Hepatocyte (in vitro differentiated cells): ENCODE measurements at regions not wholly inside any gene's neighbourhood (a gene's known extent, or its start where the extent isn't known, plus 50 kb on each side); places are given as distances from the start of the nearest gene placed in this dataset.
"Not testable (repeated sequence)": the region's sequence is repeated elsewhere in the genome, so short reads cannot be mapped to it uniquely, and the experiment has no call there.

Source experiments
- DNase-seq: peaks from one replicate; pipeline ENCODE4 v3.0.0-alpha.2; 2016; ENCODE audit warnings: low spot score
- H2AFZ ChIP-seq: fragments of 200-600 bp; sonication (generic); 2 replicates; pipeline ENCODE4 v1.6.0; 2016; ENCODE audit warnings: antibody characterized with exemption, mild to moderate bottlenecking
- H3K27ac ChIP-seq: fragments of 200-600 bp; sonication (generic); 2 replicates; pipeline ENCODE4 v1.5.1; 2016; ENCODE audit warnings: mild to moderate bottlenecking
- H3K27me3 ChIP-seq: fragments of 200-600 bp; sonication (generic); 2 replicates; pipeline ENCODE4 v1.6.1; 2016
- H3K36me3 ChIP-seq: fragments of 200-600 bp; sonication (generic); replicated peaks from 2 replicates; pipeline ENCODE4 v1.5.1; 2016; ENCODE audit warnings: low read depth; ENCODE audit not compliant: insufficient read depth
- H3K4me1 ChIP-seq: fragments of 200-600 bp; sonication (generic); 2 replicates; pipeline ENCODE4 v1.5.1; 2016; ENCODE audit warnings: mild to moderate bottlenecking, moderate library complexity; ENCODE audit not compliant: insufficient read depth
- H3K4me2 ChIP-seq: fragments of 200-600 bp; sonication (generic); 2 replicates; pipeline ENCODE4 v1.6.0; 2016
- H3K4me3 ChIP-seq: fragments of 200-600 bp; sonication (generic); 2 replicates; pipeline ENCODE4 v1.5.1; 2016; ENCODE audit warnings: mild to moderate bottlenecking
- H3K79me2 ChIP-seq: fragments of 200-600 bp; sonication (generic); 2 replicates; pipeline ENCODE4 v1.6.0; 2017; ENCODE audit warnings: mild to moderate bottlenecking
- H3K9me2 ChIP-seq: fragments of 200-600 bp; sonication (generic); replicated peaks from 2 replicates; pipeline ENCODE4 v1.6.0; 2017; ENCODE audit warnings: mild to moderate bottlenecking; ENCODE audit not compliant: insufficient read depth
- H3K9me3 ChIP-seq: fragments of 200-600 bp; sonication (generic); 2 replicates; pipeline ENCODE4 v1.5.1; 2016; ENCODE audit warnings: low read depth, mild to moderate bottlenecking
- H4K20me1 ChIP-seq: fragments of 200-600 bp; sonication (generic); 2 replicates; pipeline ENCODE4 v1.6.0; 2016; ENCODE audit warnings: mild to moderate bottlenecking; ENCODE audit not compliant: insufficient read depth, poor library complexity, severe bottlenecking
- EZH2 ChIP-seq: fragments of 200-600 bp; sonication (generic); IDR thresholded peaks from 2 replicates; pipeline ENCODE4 v1.6.1; 2016; ENCODE audit warnings: antibody characterized with exemption, mild to moderate bottlenecking, borderline replicate concordance
- EZH2phosphoT487 ChIP-seq: fragments of 200-600 bp; sonication (generic); IDR thresholded peaks from one replicate; pipeline ENCODE4 v1.6.1; 2018; ENCODE audit warnings: antibody characterized with exemption, mild to moderate bottlenecking, low read depth, moderate library complexity; ENCODE audit not compliant: unreplicated experiment, severe bottlenecking
- WGBS: methylation state at CpG from one replicate; pipeline ENCODE4 v1.1.6; 2016; ENCODE audit warnings: low lambda C conversion rate; ENCODE audit errors: missing lambda C conversion rate; 5-methylcytosine and 5-hydroxymethylcytosine counted together
- TF ChIP-seq, protein P1 (sequence below): fragments of 200-600 bp; sonication (generic); IDR thresholded peaks from 2 replicates; pipeline ENCODE4 v1.5.1; 2016; ENCODE audit warnings: antibody characterized with exemption, mild to moderate bottlenecking; ENCODE audit not compliant: poor library complexity

- Histone ChIP-seq H3K9me2 (no peaks in the 10 kb centered on the region), H3K4me1 (no peaks in the 10 kb centered on the region), H3K9me3 (no peaks in the 10 kb centered on the region), H3K36me3 (no peaks in the 10 kb centered on the region), H3K4me3 (no peak overlapping the region), H4K20me1 (no peaks in the 10 kb centered on the region), H3K27me3 (no peaks in the 10 kb centered on the region), H3K4me2 (no peak overlapping the region), H3K27ac (no peak overlapping the region), H2AFZ (no peak overlapping the region), H3K79me2 (no peaks in the 10 kb centered on the region)
- DNase-seq, result no peak
- WGBS, result 92% methylated on average over 9 of the region's 9 CpGs
- no peak for TF ChIP-seq EZH2
- no peak for TF ChIP-seq EZH2phosphoT487
- TF ChIP-seq, protein P1, sequence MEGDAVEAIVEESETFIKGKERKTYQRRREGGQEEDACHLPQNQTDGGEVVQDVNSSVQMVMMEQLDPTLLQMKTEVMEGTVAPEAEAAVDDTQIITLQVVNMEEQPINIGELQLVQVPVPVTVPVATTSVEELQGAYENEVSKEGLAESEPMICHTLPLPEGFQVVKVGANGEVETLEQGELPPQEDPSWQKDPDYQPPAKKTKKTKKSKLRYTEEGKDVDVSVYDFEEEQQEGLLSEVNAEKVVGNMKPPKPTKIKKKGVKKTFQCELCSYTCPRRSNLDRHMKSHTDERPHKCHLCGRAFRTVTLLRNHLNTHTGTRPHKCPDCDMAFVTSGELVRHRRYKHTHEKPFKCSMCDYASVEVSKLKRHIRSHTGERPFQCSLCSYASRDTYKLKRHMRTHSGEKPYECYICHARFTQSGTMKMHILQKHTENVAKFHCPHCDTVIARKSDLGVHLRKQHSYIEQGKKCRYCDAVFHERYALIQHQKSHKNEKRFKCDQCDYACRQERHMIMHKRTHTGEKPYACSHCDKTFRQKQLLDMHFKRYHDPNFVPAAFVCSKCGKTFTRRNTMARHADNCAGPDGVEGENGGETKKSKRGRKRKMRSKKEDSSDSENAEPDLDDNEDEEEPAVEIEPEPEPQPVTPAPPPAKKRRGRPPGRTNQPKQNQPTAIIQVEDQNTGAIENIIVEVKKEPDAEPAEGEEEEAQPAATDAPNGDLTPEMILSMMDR, result no peak
These were observed 134.8 kb downstream of the PXDC1 start for GRCh38 chr6:3616565-3617176.

GRCh38 chr6:3615391-3616380, 135.8 kb downstream of the PXDC1 start:
- 96% methylated on average over 11 of the region's 11 CpGs for WGBS
- no peak overlapping the region for H2AFZ ChIP-seq
- H3K9me2 ChIP-seq, result no peaks in the 10 kb centered on the region
- no peak for TF ChIP-seq EZH2phosphoT487
- TF ChIP-seq, protein P1, result no peak
- TF ChIP-seq EZH2, result no peak
- no peak overlapping the region for H3K27ac ChIP-seq
- H3K4me1 ChIP-seq, result no peaks in the 10 kb centered on the region
- no peaks in the 10 kb centered on the region for H3K79me2 ChIP-seq
- no peak overlapping the region for H3K4me3 ChIP-seq
- no peak for DNase-seq
- H3K27me3 ChIP-seq, result no peaks in the 10 kb centered on the region
- no peaks in the 10 kb centered on the region for H3K36me3 ChIP-seq
- H3K9me3 ChIP-seq, result no peaks in the 10 kb centered on the region
- no peaks in the 10 kb centered on the region for H4K20me1 ChIP-seq
- H3K4me2 ChIP-seq, result no peak overlapping the region

GRCh38 chr6:3614918-3615317, 136.6 kb downstream of the PXDC1 start:
- H2AFZ ChIP-seq, result no peak overlapping the region
- no peaks in the 10 kb centered on the region for H3K27me3 ChIP-seq
- DNase-seq, result no peak
- 81% methylated on average over 2 of the region's 2 CpGs for WGBS
- H3K4me1 ChIP-seq, result no peaks in the 10 kb centered on the region
- H3K27ac ChIP-seq, result no peak overlapping the region
- no peak overlapping the region for H3K4me2 ChIP-seq
- no peaks in the 10 kb centered on the region for H3K9me3 ChIP-seq
- no peaks in the 10 kb centered on the region for H4K20me1 ChIP-seq
- TF ChIP-seq EZH2phosphoT487 (no peak), EZH2 (no peak)
- TF ChIP-seq, protein P1, result no peak
- H3K79me2 ChIP-seq, result no peaks in the 10 kb centered on the region
- H3K4me3 ChIP-seq, result no peak overlapping the region
- H3K36me3 ChIP-seq, result no peaks in the 10 kb centered on the region
- H3K9me2 ChIP-seq, result no peaks in the 10 kb centered on the region

DNA sequence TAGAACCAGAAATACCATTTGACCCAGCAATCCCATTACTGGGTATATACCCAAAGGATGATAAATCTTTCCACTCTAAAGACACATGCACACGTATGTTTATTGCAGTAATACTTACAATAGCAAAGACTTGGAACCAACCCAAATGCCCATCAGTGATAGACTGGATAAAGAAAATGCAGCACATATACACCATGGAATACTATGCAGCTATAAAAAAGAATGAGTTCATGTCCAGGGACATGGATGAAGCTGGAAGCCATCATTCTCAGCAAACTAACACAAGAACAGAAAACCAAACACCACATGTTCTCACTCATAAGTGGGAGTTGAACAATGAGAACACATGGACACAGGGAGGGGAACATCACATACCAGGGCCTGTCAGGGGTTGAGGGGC, 137.9 kb downstream of the PXDC1 start:
- H3K9me2 ChIP-seq, H3K4me1 ChIP-seq, H3K27ac ChIP-seq, H3K79me2 ChIP-seq, H3K4me3 ChIP-seq, H2AFZ ChIP-seq, H3K9me3 ChIP-seq, DNase-seq, H3K27me3 ChIP-seq, H4K20me1 ChIP-seq, H3K36me3 ChIP-seq, H3K4me2 ChIP-seq: not testable (repeated sequence)
- WGBS, result 85% methylated on average over 1 of the region's 1 CpG
